NCI-H2081 (cell line): ENCODE measurements at regions not wholly inside any gene's neighbourhood (a gene's known extent, or its start where the extent isn't known, plus 50 kb on each side); places are given as distances from the start of the nearest gene placed in this dataset.

Source experiments
- DNase-seq, 2 experiments: peaks; one replicate each; lab custom pipeline; 2025; lab: John Stamatoyannopoulos, UW

DNA sequence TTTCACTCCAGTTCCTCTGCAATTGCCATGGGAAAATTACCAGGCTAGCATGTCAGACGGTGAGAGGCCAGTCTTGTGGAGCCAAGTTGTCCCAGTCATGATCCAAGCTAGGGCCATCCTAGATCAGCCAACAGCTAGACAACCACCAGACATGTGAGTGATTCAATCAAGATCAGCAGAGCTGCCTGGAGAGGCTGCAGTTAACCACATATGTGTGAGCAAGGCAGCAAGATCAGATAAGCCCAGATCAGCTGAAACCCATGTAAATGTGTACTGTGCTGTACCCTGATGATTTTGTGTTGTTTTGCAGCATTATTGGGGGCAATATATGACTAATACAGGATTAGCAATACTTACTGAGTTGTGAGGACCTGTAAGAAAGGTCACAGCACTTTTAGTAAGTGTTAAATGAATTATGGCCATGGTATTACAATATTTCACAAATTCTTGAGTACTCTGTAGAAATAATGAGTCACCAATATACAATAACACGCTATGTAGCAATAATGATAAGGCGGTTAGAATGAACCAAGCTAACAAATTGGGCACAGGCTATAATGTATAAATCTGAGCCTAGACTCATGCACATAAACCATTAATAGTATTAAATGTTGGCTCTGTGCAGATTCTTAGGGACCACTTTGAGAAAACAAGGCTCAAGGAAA, 91.4 kb downstream of the SUDS3 start:
- no peak for DNase-seq

GRCh38 chr12:118472940-118473339, 96.6 kb downstream of the SUDS3 start:
- DNase-seq: no peak

DNA sequence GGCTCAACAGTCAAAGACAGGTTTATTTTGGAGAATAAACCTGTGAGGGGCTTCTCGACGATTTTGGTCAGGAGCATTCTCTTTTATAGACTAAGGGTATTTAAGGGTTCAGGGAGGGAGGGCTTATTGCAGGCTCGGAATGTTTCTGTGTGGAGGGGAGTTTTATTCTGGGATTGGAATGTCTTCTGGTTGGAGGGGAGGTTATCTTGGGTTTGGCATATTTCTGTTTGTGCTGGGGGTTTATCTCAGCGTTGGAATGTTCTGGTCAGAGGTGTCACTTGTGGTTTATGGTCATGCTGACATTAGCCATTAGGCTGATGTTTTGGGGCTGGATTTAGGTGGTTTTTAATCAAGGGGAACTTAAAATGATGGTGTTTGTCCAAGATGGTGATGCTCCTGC, 103.9 kb downstream of the SUDS3 start:
- DNase-seq: no peak

DNA sequence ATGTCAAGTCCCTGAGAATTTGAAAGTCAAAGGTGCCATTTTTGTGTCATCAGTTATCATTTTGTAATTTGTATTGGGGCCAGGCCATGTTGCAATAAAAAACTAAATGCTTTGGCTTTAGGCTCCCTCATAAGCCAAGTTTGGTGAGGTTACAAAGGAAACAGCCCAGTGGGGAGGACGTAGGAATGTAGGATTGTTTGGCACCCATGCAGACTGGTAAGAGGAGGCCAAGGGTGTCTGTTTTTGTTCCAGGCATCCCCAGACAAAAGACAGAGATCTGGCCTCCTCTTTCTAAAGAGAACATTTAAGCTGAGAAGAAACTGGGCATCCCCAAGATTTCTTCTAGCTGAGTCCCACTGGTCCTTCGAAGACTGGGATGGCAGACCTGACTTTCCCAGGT, 111.7 kb downstream of the SUDS3 start:
- DNase-seq: no peak

- no peak for DNase-seq
Measured at GRCh38 chr12:118493962-118494361, 117.6 kb downstream of the SUDS3 start.

DNA sequence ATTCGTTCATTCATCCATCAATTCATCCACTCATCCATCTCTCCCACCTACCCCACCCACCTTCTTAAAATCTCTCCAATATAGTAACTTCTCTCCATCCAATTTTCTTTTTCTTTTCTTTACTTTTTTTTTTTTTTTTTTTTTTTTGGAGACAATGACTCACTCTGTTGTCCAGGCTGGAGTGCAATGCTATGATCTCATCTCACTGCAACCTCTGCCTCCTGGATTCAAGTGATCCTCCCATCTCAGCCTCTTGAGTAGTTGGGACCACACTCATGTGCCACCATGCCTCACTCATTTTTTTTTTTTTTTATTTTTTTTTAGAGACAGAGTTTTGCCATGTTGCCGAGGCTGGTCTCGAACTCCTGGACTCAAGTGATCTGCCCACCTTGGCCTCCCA, 118.4 kb downstream of the SUDS3 start:
- no peak for DNase-seq

DNA sequence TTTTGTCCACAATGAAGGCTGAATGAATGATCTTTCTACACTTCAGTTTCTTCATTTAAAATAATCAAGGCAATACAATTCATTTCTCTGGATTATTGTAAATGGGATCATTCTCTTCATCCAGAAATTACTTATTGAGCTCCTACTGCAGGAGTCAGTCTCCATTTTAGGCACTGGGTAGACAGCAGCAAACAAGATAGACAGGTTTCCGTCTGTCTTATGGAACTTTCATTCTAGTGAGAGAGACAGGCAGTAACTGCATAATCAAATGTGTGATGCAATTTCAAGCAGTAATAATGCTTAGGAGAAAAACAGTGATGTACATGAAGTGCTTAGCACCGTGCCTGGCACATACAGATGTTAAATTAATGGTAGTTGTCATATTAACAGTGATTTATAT, 118.9 kb downstream of the SUDS3 start:
- no peak for DNase-seq

- DNase-seq: no peak
Measured at GRCh38 chr12:118498171-118498570, 121.8 kb downstream of the SUDS3 start.

GRCh38 chr12:118500299-118500698, 123.9 kb downstream of the SUDS3 start:
- DNase-seq: no peak

DNA sequence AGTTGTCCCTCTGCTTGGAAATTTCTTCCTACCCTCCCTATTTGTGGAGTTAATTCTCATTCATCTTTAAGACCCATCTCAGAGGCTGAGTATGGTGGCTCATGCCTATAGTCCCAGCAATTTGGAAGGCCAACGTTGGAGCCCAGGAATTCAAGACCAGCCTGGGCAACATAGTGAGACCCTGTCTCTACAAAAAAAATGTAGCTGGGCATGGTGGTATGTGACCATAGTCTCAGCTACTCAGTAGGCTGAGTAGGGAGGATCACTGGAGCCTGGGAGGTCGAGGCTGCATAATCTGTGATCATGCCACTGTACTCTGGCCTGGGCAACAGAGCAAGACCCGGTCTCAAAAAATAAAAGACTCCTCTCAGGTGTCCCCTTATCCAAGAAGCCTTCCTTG, 125.1 kb downstream of the SUDS3 start:
- DNase-seq: no peak

DNA sequence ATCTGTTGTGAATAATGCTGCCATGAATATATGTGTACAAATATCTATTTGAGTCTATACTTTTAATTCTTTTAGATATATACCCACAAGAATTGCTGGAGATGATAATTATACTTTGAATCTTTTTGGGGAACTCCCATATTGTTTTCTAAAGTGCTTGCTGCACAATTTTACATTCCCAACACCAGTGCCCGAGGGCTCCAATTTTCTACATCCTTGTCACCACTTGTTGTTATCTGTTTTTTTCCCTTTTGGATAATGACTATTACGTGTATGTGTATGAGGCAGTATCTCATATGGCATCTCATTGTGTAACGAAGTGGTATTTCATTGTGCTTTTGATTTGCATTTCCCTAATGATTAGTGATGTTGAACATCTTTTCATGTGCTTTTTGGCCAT, 127.1 kb downstream of the SUDS3 start:
- DNase-seq: no peak

DNA sequence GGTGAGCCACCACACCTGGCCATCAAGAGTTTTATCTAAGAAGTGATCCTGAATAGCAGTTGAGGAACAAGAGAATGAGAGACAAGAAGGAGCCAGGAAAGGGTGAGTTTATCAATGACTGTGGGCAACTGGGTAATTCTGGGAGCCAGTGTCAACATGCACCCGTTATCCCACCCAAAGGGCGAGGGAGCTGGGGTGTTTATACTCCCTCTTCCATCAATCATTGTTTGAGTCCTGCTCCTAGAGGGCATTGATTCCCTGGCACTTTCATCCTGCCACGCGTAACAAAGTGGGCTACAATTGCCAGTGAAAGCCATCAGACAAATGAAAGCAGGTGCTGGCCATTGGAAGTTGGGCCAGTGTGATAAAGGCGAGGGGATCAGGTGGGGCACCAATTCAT, 136.3 kb downstream of the SUDS3 start:
- DNase-seq: no peak

- DNase-seq: no peak
Measured at GRCh38 chr12:118513611-118514010, 137.3 kb downstream of the SUDS3 start.

DNA sequence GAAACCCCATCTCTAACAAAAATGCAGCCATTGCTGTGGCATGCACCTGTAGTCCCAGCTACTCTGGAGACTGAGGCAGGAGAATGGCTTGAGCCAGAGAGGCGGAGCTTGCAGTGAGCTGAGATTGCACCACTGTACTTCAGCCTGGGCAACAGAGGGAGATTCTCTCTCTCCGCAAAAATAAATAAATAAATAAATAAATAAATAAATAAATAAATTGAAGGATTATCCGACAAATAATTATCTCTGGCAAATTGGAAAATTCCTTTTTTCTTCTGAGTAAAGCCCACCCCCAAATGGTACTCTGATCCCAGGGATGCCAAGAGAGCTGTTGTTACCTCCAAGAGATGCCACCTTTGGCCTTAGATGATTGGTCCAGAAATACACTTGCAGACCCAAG, 137.9 kb downstream of the SUDS3 start:
- DNase-seq: no peak

GRCh38 chr12:118520214-118521035, 144.1 kb downstream of the SUDS3 start:
- DNase-seq: no peak

- DNase-seq: no peak
Measured at GRCh38 chr12:118521036-118521370, 144.6 kb downstream of the SUDS3 start.

DNA sequence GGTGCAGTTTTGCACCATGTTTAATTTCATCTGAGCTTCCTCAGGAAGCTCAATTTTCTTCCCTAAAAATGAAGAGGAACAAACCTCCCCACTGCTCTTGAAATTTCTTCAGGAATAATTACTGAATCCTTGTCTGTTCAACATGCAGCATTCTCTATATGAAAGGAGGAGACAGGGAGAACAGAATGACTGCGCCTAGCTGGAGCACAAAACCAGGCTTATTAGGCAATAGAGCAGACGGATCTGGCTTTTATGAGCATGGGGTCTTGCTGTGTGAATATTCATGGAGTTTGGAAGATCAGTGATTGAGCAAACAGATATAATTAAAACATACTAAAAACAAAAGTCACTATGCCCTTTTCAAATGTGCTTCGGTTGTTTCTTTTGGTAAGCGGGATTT, 148.1 kb downstream of the SUDS3 start:
- DNase-seq: no peak

DNA sequence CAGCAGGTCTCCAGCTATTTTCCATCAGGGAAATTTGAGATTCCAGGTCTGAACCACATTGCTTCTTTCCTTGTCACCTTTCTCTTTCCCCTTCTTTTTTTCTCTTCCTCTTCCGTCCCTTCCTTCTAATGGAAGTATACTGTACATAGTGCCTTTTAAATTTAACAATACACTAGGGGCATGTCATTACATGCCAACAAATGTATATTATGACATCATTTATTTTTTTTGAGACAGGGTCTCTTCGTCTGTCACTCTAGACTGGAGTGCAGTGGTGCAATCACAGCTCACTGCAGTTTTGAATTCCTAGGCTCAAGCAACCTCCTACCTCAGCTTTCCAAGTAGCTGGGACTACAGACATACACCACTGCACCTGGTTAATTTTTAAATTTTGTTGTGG, 148.9 kb downstream of the SUDS3 start:
- no peak for DNase-seq

DNA sequence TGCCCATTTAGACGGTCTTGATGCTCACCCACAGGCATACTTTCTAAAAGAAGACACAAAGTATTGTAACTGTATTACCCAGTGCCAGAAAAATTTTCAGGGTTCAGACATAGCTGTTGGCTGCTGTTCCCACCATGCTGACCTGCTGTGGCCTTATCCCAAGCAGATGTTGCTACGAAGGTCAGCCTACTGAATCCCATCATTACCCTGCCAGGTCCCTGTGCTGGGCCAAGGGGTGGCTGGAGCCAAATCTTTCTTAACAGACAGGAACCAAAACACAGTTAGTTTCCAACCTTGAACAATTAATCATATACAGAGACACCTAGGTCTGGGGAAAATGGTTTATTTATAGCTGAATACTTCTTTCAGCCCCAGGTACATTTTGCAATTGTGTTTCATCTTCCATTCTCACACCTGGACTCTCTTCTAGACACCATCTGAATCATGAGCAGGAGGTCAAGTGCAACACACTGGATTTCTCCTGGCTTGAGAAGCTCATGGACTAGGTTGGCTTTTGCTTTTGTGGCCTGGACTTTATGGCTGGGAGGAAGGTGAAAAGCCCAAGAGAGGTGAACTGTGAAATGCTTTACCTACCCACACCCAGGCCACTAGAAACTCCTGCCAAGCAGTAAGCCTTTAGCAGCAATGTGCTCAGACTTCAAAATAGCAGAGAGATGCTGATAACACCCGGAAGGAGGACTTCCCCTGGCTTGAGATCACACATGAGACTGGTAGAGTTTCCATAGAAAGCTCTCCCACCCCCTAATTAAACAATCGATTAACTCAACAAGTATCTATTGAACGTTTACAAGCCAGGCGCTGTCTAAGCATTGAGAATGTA, 150.1 kb downstream of the SUDS3 start:
- DNase-seq: no peak

DNA sequence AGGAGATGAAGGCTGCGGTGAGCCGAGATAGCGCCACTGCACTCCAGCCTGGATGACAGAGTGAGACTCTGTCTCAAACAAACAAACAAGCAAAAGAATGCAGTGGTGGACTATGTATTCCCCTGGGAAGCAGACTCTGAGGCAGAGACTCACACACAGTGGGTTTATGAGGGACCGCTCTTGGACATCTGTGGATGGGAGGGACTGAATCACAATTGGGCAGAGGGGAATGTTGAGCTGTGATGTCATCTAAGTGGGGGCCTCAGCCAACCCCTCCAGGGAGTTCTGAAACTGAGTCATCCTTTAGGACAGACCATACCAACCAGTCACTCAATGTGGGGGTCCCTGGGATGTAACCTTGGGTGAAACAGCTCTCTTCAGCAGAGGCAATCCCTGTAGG, 151.0 kb downstream of the SUDS3 start:
- DNase-seq: no peak

DNA sequence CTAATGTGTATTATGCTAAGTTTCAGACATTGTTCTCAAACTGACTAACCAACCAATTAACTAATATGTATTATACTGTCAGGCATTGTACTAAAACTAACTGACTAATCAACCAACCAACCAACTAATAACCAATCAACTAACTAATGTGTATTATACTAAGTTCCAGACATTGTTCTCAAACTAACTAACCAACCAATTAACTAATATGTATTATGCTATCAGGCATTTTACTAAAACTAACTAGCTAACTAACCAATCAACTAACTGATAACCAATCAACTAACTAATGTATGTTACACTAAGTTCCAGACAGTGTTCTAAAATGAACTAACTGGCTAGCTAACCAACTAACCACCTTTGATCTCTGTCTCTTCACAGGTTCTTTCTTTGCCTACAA, 152.3 kb downstream of the SUDS3 start:
- no peak for DNase-seq

- no peak for DNase-seq
Measured at GRCh38 chr12:118534003-118534402, 157.6 kb downstream of the SUDS3 start.

GRCh38 chr12:118536306-118536906, 160.1 kb downstream of the SUDS3 start:
- DNase-seq: no peak
